A549 (cell line): ENCODE measurements at regions not wholly inside any gene's neighbourhood (a gene's known extent, or its start where the extent isn't known, plus 50 kb on each side); places are given as distances from the start of the nearest gene placed in this dataset.

ENCODE experiments used
- BHLHE40 ChIP-seq: IDR thresholded peaks from 2 replicates; pipeline ENCODE4 v1.6.1; 2012; ENCODE audit warnings: low read depth, low read length, inconsistent platforms
- CHD2 ChIP-seq: fragments of 150-350 bp; IDR thresholded peaks from 2 replicates; pipeline ENCODE4 v1.6.1; 2014; ENCODE audit warnings: low read length; ENCODE audit not compliant: partially characterized antibody
- EP300 ChIP-seq, 2 experiments: fragments of >200 bp; sonication (Bioruptor Twin); formaldehyde crosslinking; IDR thresholded peaks; 2 replicates in 1 of 2; 3 replicates in 1 of 2; pipeline ENCODE4 v1.6.1; 2016 to 2017
- ESRRA ChIP-seq: fragments of 150-350 bp; IDR thresholded peaks from 2 replicates; pipeline ENCODE4 v1.6.1; 2014; ENCODE audit warnings: mild to moderate bottlenecking, low read length, borderline replicate concordance
- JUN ChIP-seq, 2 experiments: fragments of >200 bp; sonication (Bioruptor Twin); formaldehyde crosslinking; IDR thresholded peaks; 2 replicates in 1 of 2; 3 replicates in 1 of 2; pipeline ENCODE4 v1.6.1; 2016 to 2017
- JUNB ChIP-seq: fragments of >200 bp; sonication (Bioruptor Twin); formaldehyde crosslinking; IDR thresholded peaks from 2 replicates; pipeline ENCODE4 v1.6.1; 2016
- POLR2A ChIP-seq: IDR thresholded peaks from 2 replicates; pipeline ENCODE4 v1.6.1; 2012; ENCODE audit warnings: mild to moderate bottlenecking, low read length
- RAD21 ChIP-seq, 2 experiments: fragments of >200 bp in 1 of 2; sonication (Bioruptor Twin) in 1 of 2; formaldehyde crosslinking in 1 of 2; IDR thresholded peaks in 1 of 2; conservative IDR thresholded peaks in 1 of 2; 2 replicates in 1 of 2; 3 replicates in 1 of 2; pipeline ENCODE4 v1.6.1; 2012 to 2018; ENCODE audit warnings: inconsistent platforms in 1 of 2
- SREBF2 ChIP-seq: fragments of 450-650 bp; IDR thresholded peaks from 2 replicates; pipeline ENCODE4 v1.6.1; 2014; ENCODE audit warnings: mild to moderate bottlenecking, moderate library complexity
- TF ChIP-seq, protein P1 (sequence below): fragments of >200 bp; sonication (Bioruptor Twin); formaldehyde crosslinking; IDR thresholded peaks from 3 replicates; pipeline ENCODE4 v1.5.1; 2016
- TF ChIP-seq, protein P2 (sequence below): IDR thresholded peaks from 2 replicates; pipeline ENCODE4 v1.6.1; 2012
- TF ChIP-seq, protein P3 (sequence below): fragments of 250-450 bp; sonication (Bioruptor Pico); IDR thresholded peaks from 2 replicates; pipeline ENCODE4 v1.5.0; 2021; ENCODE audit warnings: mild to moderate bottlenecking, moderate library complexity, borderline replicate concordance
- TF ChIP-seq, protein P4 (sequence below): fragments of 200-600 bp; sonication (generic); IDR thresholded peaks from 2 replicates; pipeline ENCODE4 v1.6.1; 2016; ENCODE audit warnings: antibody characterized with exemption, mild to moderate bottlenecking, moderate library complexity

DNA sequence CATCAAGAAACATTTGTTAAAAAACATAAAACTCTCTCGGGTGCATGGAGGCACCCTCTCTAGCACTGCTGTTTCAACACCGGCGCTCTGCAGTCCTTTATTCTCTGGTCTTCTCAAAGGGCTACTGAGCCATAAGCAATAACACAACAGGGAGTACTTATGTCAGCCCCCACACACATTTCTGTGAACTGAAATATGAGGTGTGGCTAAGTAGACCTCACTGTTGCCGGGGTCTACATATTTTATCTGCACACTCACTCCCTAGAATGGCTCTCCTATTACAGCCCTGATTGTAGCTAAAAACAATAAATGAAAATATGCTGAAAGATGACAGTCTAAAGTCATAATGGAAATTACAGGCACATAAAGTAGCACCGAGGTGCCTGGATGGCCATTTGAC lies 235.1 kb downstream of the GRB14 start:
- TF ChIP-seq JUN (IDR thresholded peaks at IDR 0.05) (no peak), CHD2 (no peak), ESRRA (no peak), RAD21 (conservative IDR thresholded peaks at IDR 0.05 in 1 of 2, IDR thresholded peaks at IDR 0.05 in 1 of 2) (no peak), SREBF2 (no peak), BHLHE40 (no peak), JUNB (no peak), POLR2A (no peak), EP300 (IDR thresholded peaks at IDR 0.05) (no peak)
- TF ChIP-seq, protein P1, sequence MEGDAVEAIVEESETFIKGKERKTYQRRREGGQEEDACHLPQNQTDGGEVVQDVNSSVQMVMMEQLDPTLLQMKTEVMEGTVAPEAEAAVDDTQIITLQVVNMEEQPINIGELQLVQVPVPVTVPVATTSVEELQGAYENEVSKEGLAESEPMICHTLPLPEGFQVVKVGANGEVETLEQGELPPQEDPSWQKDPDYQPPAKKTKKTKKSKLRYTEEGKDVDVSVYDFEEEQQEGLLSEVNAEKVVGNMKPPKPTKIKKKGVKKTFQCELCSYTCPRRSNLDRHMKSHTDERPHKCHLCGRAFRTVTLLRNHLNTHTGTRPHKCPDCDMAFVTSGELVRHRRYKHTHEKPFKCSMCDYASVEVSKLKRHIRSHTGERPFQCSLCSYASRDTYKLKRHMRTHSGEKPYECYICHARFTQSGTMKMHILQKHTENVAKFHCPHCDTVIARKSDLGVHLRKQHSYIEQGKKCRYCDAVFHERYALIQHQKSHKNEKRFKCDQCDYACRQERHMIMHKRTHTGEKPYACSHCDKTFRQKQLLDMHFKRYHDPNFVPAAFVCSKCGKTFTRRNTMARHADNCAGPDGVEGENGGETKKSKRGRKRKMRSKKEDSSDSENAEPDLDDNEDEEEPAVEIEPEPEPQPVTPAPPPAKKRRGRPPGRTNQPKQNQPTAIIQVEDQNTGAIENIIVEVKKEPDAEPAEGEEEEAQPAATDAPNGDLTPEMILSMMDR = no peak
- TF ChIP-seq, protein P2, sequence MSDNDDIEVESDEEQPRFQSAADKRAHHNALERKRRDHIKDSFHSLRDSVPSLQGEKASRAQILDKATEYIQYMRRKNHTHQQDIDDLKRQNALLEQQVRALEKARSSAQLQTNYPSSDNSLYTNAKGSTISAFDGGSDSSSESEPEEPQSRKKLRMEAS = no peak
- TF ChIP-seq, protein P3, sequence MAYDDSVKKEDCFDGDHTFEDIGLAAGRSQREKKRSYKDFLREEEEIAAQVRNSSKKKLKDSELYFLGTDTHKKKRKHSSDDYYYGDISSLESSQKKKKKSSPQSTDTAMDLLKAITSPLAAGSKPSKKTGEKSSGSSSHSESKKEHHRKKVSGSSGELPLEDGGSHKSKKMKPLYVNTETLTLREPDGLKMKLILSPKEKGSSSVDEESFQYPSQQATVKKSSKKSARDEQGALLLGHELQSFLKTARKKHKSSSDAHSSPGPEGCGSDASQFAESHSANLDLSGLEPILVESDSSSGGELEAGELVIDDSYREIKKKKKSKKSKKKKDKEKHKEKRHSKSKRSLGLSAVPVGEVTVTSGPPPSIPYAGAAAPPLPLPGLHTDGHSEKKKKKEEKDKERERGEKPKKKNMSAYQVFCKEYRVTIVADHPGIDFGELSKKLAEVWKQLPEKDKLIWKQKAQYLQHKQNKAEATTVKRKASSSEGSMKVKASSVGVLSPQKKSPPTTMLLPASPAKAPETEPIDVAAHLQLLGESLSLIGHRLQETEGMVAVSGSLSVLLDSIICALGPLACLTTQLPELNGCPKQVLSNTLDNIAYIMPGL (CRISPR knock-in tag) = no peak
- TF ChIP-seq, protein P4, sequence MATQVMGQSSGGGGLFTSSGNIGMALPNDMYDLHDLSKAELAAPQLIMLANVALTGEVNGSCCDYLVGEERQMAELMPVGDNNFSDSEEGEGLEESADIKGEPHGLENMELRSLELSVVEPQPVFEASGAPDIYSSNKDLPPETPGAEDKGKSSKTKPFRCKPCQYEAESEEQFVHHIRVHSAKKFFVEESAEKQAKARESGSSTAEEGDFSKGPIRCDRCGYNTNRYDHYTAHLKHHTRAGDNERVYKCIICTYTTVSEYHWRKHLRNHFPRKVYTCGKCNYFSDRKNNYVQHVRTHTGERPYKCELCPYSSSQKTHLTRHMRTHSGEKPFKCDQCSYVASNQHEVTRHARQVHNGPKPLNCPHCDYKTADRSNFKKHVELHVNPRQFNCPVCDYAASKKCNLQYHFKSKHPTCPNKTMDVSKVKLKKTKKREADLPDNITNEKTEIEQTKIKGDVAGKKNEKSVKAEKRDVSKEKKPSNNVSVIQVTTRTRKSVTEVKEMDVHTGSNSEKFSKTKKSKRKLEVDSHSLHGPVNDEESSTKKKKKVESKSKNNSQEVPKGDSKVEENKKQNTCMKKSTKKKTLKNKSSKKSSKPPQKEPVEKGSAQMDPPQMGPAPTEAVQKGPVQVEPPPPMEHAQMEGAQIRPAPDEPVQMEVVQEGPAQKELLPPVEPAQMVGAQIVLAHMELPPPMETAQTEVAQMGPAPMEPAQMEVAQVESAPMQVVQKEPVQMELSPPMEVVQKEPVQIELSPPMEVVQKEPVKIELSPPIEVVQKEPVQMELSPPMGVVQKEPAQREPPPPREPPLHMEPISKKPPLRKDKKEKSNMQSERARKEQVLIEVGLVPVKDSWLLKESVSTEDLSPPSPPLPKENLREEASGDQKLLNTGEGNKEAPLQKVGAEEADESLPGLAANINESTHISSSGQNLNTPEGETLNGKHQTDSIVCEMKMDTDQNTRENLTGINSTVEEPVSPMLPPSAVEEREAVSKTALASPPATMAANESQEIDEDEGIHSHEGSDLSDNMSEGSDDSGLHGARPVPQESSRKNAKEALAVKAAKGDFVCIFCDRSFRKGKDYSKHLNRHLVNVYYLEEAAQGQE = no peak
